ENCODE measurements at regions not wholly inside any gene's neighbourhood (a gene's known extent, or its start where the extent isn't known, plus 50 kb on each side); places are given as distances from the start of the nearest gene placed in this dataset.

DNA sequence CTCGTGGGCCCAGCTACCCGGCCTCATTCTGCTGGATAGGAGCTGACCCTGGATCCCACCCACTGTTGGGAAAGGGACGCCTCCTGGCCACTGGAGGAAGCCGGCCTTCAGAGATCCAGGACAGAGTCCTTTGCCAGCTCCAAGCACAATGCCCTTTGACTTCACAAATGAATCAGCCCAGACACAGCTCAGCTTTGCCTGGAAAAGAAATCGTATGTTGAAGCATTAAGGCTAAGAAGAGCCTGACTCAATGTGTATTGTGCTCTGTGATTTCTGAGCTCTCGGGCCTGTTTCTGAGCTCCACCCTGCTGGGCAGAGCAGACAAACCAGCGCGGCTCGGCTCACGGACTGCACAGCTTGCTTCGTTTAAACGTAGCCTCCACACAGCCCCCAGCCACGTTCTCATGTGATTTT, 162.9 kb upstream of the APCDD1 start:
- no peak for DNase-seq

DNA sequence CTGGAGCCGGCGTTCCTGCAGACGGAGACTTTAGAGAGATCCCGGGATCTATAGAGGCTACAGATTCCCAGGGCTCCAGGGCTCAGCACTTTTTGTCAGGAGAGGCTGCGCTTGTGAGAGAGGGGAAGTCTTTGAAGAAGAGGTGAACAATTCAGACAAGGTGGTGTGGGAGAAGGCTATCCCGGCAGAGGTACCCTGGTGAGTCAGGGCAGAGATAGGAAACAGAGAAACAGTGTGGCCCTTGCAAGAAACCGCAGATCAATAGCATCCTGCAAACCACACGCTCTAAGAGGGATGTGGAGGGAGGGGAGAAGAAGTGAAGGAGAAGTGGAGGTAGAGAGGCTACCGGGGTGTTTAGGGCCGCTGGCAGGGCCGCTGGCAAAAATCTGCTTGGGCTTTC, 160.5 kb upstream of the APCDD1 start:
- no peak for DNase-seq

DNA sequence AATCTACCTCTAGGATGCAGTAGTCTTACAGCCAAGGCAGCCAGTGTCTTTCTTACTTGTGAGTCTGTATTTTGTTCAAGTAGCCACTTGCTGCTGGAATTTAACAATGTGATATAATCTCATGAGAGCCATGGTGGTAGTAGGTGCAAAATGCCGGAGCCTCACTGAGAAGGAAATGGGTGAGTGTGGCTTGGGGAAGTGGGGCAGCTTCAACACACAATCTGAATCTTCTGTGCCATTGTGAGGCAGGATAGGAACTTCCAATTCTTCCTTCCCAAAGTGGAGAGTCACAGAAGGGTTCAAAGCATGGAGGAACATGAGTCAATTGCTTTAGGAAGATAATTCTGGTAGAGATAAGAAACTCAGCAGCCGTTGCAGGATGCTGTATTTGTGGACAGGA, 158.7 kb upstream of the APCDD1 start:
- no peak for DNase-seq

DNA sequence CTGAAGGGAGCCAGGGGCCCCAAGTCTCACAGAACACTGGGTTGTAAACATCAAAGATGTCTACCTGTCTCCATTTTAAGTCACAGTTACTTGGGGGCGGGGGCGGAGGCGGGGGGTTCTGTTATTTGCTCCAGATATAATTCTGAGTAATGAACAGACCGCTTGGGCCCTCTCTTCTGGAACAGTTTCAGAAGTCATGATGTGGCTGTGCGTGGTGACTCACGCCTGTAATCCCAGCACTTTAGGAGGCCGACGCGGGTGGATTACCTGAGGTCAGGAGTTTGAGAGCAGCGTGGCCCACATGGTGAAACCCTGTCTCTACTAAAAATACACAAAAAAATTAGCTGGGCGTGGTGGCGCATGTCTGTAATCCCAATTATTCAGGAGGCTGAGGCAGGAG, 157.9 kb upstream of the APCDD1 start:
- no peak for DNase-seq

DNA sequence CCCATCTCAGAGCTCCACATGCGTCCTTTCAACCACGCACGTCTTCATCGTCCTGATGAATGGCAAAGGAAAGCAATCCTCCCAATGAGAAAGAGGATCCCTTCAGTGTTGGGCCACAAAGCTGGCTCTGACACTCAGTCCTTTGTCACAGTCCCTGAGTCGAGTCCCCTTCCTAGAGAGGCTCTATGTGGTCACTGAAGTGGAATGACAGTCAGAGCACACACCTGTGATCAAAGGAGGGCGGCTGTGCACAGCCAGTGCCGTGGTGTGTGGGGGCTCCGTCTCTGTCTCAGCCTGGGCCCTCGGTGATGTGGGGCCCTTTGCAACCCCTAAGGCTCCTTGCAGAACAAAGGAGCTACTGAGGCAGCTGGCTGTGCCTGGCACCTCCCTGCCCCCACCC, 157.3 kb upstream of the APCDD1 start:
- DNase-seq = no peak

DNA sequence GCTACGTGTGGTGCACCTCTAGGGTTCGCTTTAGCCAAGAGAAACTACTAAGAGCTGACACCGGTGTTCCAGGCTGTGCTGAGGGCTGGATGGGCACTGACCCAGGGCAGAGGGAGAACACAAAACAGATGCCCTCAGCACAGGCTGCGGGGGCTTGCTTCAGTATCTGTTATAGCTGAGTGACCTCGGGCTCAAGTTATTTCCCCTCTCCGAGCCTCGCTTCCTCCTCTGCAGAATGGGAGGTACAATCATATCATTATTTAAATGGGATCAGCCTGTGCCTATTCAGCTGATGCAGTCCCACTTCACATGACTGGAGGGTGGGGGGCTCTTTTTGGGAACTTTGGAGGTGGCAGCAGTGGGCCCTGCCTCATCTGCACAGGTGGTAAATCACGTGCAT, 156.1 kb upstream of the APCDD1 start:
- DNase-seq = no peak

DNA sequence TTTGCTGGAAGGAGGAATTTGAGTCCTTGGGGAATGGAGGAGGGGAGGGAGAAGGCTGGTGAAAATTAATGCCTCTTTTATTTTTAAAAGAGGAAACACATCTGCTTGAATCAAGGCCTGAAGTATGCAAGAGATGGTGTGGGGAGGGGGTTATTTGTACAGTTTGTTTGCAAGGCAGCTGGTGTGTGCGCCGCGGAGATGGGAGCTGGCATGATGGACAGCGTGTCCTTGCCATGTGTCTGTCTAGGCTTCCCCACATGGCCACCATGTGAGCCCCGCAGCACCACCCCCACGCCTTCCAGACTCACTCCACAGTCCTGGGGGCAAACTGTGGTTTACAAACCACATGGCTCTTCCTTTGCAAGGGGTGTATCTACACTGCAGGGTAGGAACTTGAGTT, 154.8 kb upstream of the APCDD1 start:
- peak; percentile 45 for DNase-seq

DNA sequence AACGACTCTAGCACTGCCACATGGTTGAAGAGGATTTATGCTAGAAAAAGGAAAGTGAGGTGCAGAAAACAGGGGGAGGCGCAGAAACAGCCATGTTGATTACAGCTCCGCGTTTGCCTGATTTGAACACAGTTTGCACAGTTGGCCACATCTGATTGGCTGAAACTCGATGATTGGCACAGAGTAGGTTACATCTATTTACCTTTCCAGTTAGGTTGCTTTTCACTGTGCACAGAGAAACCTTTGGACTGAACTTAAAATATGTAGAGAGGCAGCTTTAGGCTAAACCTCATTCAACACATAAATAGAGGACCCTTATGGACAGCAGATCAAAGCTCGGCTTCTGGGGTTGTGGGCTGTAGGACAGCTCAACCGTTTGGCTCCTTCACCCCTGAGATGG, 153.7 kb upstream of the APCDD1 start:
- DNase-seq = no peak

DNA sequence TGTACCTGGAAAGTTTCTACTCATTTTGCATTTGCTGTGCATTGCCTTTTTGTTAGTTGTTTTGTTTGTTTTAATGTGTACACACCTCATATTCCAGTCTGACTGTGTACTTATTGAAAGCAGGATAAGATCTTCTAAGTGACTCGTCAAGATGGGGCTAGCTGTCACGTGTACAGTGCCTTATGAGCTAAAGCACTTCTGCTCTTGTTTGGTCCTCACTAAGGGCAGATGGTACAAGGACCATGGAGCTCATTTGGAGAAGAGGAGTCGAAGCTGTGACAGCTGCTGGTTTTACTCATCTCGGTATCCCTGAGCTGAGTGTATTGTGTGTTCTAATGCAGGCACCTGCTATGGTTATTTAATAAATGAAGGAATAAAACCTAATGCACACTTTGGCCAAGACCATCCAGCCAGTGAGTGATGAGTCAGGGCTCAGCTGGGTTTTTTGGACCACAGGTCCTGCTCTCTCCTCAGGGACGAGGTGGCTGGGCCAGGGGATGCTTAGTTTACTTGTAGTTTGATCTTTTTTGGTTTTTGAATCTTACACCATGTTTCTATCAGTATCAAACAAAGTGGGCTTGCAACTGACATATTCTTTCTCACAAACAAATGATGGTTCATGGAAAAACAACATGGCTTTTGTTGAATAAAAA, 152.5 kb upstream of the APCDD1 start:
- no peak for DNase-seq

DNA sequence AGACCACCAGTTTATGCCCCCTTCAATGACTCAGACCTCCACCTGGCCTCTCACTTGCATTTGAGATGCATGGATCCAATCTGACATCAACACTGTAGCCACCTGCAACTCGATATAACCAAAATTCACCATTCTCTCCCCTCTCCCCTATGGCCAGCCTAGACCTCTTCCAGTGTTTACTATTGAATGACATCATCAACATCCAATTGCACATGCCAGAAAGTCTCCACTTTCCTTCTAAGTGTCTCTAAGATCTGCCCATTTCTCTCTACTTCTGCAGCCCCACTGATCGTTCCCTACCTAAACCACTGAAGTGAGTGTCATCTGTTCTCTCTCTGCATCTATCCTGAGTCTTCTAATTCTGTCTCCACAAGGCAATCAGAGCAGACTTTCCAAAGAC, 151.3 kb upstream of the APCDD1 start:
- no peak for DNase-seq

DNA sequence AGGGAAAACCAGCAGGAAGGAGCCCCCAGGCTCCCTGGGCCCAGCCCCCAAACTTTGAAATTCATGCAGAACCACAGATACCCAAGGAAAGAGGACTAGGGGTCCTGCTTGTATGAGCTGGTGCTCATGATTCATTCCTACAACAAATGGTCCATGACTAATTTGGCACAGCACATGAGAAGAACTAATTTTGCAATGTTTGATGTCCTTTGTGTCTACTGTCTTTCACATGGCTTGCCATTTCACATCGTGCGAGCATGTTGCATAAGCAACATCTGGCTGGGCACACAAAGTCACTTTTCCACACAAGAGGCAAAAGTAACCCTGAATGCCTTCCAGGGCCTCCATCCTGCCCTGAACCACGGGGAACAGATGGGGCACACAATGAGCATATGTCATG, 149.6 kb upstream of the APCDD1 start:
- DNase-seq = no peak

DNA sequence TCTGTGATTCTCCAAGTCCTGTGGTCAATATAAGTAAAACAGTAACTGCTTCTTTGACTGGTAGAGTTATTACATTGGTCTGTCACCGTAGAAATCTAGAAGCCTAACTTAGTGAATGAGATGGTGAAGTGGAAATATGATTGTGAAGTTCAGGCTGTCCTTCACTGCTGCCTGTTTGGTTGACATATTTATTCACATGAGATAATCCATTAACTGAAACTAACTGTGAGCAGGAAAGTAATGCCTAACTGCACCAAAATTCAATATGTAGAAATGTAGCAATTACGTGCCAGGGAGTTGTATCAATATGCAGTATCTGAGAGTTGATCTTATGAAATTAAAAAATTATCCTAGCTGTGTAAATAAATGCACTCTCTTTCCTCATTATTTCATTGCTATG, 147.7 kb upstream of the APCDD1 start:
- DNase-seq = no peak

DNA sequence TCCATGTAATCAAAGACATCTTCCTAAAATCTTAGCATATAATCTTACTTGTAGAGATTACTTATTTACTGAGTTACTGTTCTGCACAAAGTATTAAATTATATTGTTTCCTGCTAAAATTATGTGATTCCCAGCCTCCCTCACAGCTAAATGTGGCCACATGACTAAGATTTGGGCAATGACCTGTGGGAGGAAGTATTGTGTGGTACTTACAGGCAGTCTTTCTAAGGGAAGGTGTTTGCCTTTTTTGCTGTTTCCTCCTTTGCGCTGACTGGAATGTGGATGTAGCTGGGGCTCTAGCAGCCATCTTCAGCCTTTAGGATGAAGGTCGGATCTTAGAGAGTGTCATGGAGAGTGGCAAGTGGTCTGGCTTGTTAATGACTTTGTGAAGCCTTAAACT, 146.3 kb upstream of the APCDD1 start:
- no peak for DNase-seq

DNA sequence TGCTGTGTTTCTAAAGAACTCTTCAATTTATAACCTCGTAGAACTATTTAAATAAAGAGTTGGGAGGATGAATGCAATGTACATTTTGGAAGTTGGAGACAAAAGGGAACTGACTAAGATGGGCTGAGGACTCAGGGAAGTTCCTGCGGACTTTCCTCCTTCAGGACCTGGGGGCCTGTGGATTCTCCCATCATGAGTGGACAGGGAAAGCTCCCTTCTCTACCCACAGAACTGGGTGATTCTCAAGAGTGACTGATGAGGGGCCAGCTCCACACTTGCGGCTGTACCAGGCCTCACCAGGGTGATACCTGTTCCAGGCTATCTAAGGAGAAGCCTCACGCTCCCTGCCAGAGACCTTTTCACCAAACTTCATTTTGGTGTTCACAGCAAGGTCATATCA, 143.8 kb upstream of the APCDD1 start:
- no peak for DNase-seq

DNA sequence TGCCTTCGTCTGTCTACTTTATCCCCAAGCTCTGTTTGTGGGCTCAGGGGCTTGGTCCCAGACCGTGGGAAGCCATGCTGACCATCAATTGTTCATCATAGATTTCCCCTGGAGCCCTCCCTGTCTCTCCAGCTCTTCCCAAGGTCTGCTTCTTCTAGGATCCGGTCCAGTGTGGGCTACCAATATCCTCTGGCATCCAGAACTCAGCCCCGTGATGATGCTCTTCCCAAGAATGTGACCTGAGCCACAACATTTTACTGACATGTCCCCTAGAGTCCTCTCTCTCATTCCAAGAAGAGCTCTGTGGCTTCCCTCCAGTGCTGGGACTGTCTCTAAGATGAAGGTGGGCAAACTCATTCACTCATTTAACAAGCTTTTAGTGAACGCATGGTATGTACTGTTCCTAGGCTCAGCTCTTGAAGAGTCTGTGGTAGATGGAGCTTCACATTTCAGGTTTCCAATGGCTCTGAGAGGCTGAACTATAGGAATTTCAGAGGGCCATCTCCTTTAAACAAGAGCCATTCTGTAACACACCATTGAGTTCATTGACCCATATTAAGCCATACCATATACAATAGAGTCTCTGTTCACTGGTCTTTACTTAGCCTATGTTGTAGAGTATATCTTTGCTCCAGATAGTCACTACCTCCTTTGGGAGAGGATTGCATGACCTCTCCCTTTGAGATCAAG, 142.0 kb upstream of the APCDD1 start:
- DNase-seq = no peak

DNA sequence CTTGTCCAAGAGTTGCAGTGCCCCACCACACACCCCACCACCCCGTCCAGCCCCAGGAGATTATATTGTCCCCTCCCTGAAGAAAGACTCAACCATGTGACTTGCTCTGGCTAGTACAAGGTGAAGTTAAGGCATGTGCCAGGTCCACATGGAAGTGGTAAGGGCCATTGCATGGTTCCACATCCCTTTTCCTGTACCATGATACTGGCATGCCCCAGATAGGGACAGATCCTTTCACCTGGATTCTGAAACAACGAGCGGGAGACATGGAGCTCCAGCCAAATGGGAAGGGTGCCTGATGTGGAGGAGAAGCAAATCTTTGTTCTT, 141.5 kb upstream of the APCDD1 start:
- DNase-seq = no peak

DNA sequence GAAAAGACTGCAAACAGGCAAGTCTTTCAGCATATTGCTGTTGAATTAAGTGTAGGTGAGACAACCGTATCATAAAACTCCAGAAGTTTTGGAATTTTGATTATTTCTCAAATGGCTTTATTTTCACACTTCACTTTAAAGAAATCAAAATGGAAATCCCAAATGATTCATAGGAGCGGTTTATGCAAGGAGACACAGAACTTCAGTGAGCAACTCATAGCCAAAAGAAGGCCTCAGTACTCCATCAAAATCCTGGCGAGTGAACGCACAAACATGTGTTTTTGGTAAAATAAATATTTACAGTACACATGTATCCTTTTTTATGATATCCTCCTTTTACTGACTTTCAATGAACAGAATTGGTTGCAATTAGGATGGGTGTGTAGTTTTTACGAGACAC, 140.4 kb upstream of the APCDD1 start:
- DNase-seq = no peak

DNA sequence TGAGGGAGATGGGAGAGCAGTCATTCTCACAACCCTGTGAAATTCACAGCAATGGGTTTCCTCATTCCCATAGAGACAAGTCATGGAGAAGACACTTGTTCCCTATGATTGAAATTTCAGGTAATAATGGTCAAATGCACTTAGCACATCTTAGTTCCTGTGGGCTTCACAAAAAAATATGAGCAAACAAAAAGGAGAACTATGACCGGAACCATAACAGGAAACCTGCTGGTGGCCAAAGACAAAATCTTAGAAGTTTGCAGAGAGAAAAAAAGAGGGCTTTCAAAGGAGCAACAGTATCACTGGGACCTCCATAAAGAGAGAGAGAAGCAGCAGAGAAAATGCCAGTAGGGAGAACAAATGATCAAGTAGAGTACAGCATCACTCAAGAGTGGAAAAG, 138.9 kb upstream of the APCDD1 start:
- DNase-seq = no peak

DNA sequence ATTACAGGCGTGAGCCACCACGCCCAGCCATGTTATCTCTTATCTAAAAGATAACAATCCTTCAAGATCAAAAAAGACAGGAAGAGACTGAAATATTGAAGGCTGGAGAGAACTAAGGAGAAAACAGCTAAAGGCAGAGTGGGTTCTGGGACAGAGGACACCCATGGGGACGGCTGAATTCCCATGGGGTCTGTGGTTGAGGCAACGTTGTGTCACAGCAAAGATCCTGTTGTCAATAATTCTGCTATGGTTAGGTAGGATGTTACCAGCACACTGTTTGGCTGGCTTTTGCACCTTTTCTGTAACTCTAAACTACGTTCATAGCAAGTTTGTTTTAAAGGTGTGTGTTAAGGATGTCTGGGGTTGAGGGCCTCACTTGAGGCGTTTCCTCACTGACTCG, 137.7 kb upstream of the APCDD1 start:
- DNase-seq = no peak

DNA sequence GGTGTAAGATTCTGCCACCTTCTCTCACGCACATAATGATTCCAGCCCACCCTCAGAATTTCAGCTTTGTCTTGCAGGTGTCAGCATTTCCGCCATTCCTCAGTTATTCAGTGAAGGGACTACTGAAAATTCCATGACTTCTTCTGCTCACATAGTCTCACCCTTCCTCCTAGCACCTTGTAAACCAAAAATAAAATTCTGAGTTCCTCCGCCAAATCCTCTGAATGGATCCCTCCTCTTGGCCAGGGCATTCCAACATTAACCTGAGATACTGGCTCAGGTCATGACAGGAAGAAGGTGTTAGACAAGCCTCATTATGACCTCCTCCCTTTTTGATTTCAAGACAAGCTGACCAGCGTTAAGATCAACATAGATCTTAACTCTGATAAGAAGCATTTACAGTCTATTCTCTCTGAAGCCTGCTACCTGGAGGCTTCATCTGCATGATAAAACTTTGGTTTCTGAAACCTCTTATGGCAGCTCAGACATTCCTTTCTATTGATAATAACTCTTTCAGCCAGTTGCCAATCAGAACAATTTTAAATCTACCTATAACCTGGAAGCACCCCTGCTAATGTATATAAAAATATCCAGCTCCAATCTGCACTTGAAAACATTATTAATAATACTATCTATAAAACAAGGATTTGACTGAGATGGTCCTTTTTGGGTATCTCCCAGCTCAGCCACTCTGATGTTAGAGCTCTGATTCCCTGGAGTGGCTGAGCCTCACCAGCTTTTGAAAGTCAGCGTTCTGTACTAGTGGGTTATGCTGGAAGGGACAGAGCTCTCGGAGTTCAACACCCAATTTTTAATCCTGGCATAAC, 136.4 kb upstream of the APCDD1 start:
- DNase-seq = no peak

DNA sequence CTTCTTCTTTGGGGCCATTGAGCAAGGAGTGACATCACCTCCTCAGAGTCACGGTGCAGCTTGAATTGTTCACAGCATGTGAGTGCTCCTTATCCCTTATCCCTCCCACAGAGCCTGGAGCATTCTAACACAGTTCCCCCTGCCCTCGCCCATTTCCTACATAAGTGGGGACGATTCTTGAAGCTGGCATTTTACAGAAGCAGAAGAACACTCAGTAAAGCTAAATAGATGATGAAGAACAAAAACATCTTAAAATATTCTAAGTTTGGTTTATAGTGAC, 135.8 kb upstream of the APCDD1 start:
- no peak for DNase-seq

DNA sequence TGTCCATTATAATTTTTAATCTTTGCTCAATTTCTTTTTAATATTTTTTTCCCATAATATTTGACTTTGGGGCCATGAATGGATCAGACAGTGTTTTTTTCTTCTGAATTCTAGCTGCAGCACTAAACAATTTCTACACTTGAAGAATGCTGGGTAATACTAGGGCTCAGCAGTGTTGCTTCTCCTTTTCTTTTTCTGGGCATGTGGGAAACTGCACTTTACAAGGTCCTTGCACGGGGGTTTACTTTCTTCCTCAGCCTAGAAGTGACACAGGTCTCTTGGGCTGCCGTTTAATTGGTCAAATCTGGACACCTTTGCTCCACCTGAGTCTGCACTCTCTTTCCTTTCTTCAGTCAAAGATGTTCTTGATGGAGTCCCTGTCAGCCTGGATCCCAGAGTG, 135.4 kb upstream of the APCDD1 start:
- DNase-seq = no peak

DNA sequence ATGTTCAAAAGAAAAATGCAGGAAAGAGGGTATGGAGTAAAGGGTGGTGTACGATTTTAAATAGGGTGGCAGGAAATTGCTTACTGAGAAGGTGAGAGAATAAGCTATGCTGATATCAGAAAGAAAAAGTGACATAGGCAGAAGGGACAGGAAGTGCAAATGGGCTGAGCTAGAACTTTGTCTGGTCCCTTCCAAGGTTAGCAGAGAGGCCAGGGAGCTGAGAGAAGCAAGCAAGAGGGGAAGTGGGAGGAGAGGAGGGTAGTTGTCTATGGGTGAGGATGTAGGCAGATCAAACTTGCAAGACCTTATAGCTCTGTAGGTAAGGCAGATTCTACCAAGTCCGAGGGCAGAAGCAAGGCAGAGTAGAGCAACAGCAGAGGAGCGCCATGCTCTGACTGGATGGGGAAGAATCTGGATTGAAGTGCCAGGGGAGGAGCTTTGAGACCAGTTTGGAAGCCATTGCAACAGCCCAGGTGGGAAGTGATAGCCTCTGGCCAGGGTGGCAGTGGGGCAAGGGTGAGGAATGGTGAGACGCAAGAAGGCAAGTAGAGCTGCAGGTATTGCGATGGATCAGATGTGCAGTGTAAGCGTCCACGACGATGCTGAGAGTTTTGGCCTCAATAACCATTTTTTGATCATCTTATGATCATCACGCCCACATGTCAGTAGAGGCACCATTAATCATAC, 134.4 kb upstream of the APCDD1 start:
- no peak for DNase-seq

DNA sequence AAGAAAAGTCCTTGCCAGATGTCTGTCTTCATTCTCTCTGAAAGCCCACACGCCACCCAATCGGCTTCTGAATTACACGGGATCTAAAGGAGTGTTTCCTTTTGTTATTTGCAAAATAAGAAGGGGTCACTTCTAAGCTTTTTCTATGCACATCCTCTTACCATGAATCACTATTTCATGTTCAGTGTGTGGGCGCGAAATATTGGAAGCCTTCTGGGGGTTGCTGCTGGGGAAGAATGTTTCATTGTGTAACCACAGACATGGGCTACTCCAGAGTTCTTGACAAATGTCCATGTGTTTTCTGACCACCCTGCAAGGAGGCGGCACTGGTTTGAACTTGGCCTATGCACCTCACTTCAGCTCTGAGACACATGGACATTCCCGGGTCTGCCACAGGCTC, 133.6 kb upstream of the APCDD1 start:
- no peak for DNase-seq
